Hematopoietic multipotent progenitor cell treated with erythropoietin and hydrocortisone succinate and interleukin-3 and kit ligand, for 8 days (in vitro differentiated cells): ENCODE measurements at regions not wholly inside any gene's neighbourhood (a gene's known extent, or its start where the extent isn't known, plus 50 kb on each side); places are given as distances from the start of the nearest gene placed in this dataset.
"Not testable (repeated sequence)": the region's sequence is repeated elsewhere in the genome, so short reads cannot be mapped to it uniquely, and the experiment has no call there.

ENCODE experiments used
- DNase-seq: peaks from one replicate; pipeline ENCODE4 v3.0.0-alpha.2; 2015

GRCh38 chr20:53658322-53658721 lies 64.7 kb upstream of the ZNF217 start:
- DNase-seq: no peak

- no peak for DNase-seq
Observed at GRCh38 chr20:53657732-53658131, 64.1 kb upstream of the ZNF217 start.

DNA sequence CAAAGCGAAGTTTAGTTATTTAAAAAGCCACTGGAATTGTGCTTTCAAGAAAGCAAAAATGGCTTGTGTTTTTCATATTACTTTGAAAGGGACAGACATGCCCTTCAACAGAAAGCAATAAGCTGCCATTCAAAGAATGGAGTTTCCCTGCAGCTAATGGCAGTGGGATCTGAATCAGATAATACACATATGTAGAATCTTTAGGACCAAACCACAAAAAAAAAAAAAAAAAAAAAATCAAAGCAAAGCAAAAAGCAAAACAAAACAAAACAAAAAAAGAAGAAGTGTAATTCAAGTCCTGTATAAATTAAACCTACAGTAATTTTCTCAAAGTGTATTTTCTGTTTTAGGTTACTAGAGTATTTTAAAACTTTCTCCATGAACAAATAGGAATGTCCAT lies 63.6 kb upstream of the ZNF217 start:
- DNase-seq: no peak

DNA sequence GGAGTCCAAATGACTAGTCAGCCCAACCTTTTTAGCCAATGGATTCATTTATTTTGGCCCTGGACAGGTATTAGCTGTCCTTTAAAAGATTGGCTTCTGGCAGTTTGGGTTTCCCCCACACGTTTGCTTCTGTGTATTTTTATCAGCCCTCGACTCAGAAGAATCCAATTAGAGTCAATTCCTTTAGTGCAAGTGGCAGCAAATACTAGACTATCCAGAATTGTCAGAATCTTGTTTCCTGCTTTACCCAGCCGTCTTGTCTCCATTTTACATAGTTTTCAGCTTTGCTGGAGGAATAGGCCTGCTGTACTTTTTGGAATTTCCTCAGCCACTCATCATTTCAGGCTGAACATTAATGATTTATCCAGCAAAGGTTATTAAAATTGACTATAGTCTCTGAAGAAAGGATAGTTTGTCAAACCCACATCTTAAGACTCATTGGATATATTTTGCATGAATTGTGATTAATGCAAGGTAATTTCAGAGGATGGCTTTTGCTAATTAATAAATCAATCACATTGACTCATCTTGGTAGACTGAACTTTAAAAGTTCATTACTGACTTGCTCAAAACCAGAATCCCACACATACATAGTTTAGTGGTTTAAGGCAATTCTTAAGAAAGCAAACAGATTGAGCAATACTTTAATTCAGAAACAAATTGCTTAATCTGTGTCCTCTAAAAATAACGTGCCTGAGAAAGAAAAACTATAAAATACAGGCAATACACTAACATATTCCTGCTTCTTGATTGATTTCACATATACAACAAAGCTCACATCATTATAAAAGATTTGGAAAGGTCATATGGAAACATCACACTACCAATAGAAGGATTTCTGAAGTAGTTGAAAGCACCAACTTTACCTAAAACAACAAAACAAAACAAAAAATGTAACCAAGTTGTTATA lies 62.9 kb upstream of the ZNF217 start:
- no peak for DNase-seq

- no peak for DNase-seq
Observed at GRCh38 chr20:53655625-53656292, 62.1 kb upstream of the ZNF217 start.

DNA sequence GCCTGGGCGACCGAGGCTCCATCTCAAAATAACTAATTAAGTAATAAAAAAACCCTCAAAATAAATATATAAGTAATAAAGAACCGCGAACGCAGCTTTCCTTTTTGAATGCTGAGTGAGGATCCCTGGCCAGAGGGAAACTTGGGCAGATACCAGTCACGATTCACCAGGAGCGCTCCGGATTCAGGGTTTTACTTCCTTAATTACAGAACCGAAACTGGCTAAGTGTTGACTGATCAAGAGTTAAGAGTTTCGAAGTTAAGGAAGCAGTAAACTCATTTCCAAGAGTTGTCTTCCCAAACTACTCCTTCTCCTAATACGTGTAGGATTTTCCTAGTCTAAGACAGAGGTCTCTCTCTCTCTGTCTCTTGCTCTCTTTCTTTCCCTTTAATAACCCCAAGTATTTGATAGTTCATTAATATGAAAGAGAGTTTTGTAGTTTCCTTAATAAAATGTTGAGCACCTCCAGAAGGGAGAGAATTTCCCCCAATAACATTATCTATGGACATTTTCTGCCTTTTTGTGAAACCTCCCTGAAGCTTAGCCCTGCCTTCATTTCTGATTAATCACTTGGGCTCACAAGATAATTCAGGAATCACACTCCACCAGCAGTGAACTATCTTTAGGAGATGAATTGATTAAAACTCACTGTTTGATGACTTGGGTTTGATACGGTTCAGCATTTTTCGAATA lies 61.4 kb upstream of the ZNF217 start:
- DNase-seq: peak; percentile 42

DNA sequence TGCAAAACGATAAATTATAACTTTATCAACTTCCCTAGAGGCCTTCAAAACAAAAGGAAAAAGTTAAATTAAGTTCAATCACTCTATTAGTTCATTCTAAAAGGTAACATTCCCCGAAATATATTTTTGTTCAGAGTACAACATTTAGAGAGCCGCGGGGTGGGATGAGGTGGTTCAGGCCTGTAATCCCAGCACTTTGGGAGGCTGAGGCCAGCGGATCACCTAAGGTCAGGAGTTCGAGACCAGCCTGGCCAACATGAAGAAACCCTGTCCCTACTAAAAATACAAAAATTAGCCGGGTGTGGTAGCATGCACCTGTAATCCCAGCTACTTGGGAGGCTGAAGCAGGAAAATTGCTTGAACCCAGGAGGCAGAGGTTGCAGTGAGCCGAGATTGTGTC lies 60.9 kb upstream of the ZNF217 start:
- DNase-seq: not testable (repeated sequence)

DNA sequence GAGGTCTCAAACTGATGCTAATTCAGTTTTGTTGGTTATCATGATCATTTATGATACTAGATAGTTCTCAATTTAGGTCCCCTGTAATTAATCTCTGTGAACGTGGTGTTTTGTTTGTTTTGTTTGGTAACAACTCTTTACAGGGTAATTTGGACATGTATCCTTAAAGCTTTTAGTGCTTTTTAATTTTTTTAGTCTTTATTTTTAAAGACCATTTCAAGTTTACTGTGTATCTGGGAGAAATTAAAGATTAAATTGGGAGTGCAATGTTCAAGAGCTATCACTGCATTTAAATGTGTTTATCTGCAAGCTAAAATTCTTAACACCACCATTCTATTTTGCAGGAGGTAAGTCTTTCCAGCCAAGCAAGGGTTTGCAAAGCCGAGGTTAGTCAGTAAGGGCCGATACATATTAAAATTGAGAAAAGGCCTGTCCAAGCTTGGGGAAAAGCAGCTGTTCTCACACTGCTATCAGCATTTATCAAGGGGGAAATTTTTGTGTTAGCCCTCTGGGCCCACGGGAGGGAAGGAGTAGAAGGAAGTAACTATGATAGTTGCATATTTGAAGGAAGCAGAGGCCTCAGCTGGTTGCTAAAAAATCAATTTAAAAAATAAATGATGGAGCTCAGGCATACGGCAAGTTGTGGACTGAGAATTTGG lies 59.3 kb upstream of the ZNF217 start:
- DNase-seq: peak; percentile 38

- DNase-seq: peak; percentile 54
Observed at GRCh38 chr20:53652090-53652858, 58.6 kb upstream of the ZNF217 start.

GRCh38 chr20:53649493-53649892 lies 55.9 kb upstream of the ZNF217 start:
- not testable (repeated sequence) for DNase-seq

GRCh38 chr20:53647286-53647821 lies 53.7 kb upstream of the ZNF217 start:
- no peak for DNase-seq

DNA sequence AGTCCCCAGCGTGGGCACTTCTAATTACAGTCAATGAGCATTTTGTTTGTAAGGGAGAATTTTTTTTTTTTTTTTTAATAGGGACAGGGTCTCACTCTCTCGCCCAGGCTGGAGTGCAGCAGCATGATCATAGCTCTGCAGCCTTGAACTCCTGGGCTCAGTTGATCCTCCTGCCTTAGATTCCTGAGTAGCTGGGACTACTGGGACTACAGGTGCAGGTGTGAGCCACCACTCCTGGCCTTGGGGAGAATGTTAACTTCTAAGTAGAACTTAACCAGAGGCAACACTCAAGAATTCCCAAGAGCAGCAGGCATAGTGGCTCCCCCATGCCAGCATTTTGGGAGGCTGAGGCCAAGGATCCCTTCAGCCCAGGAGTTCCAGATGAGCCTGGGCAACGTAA lies 52.9 kb upstream of the ZNF217 start:
- DNase-seq: no peak

DNA sequence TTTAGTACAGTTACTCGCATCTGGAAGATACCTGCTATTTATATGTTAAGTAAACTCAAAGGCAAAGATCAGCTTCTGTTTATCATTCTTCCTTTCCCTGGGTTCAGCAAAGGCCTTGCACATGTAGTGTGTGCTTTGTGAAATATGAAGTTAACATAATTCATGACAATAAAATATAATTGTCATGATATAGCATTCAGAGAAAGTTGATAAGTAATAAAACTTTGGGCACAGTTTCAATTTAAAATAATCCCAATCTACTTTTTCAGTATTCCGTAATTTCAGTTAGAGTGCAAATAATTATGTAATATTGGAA lies 51.9 kb upstream of the ZNF217 start:
- no peak for DNase-seq

- DNase-seq: not testable (repeated sequence)
Observed at GRCh38 chr20:53644108-53644507, 50.5 kb upstream of the ZNF217 start.
